GM23248 (cell line): ENCODE measurements at regions not wholly inside any gene's neighbourhood (a gene's known extent, or its start where the extent isn't known, plus 50 kb on each side); places are given as distances from the start of the nearest gene placed in this dataset.
"Not testable (repeated sequence)": the region's sequence is repeated elsewhere in the genome, so short reads cannot be mapped to it uniquely, and the experiment has no call there.

ENCODE experiments used
- EZH2 ChIP-seq: fragments of 200-600 bp; sonication (generic); IDR thresholded peaks from 2 replicates; pipeline ENCODE4 v1.6.1; 2018; ENCODE audit warnings: antibody characterized with exemption, mild to moderate bottlenecking; ENCODE audit not compliant: insufficient read depth, poor library complexity, severe bottlenecking
- EZH2phosphoT487 ChIP-seq: fragments of 200-600 bp; sonication (generic); IDR thresholded peaks from 2 replicates; pipeline ENCODE4 v1.6.1; 2018; ENCODE audit warnings: antibody characterized with exemption, moderate library complexity, mild to moderate bottlenecking, low read depth; ENCODE audit not compliant: insufficient read depth

- TF ChIP-seq EZH2, EZH2phosphoT487: not testable (repeated sequence)
These were observed 57.3 kb upstream of the SPN start for GRCh38 chr16:29605593-29606205.
